Fibroblast of peridontal ligament (primary cell): ENCODE measurements at regions not wholly inside any gene's neighbourhood (a gene's known extent, or its start where the extent isn't known, plus 50 kb on each side); places are given as distances from the start of the nearest gene placed in this dataset.

ENCODE experiments used
- DNase-seq: peaks from one replicate; pipeline ENCODE4 v3.0.0-alpha.2; 2010; ENCODE audit errors: extremely low read depth

DNA sequence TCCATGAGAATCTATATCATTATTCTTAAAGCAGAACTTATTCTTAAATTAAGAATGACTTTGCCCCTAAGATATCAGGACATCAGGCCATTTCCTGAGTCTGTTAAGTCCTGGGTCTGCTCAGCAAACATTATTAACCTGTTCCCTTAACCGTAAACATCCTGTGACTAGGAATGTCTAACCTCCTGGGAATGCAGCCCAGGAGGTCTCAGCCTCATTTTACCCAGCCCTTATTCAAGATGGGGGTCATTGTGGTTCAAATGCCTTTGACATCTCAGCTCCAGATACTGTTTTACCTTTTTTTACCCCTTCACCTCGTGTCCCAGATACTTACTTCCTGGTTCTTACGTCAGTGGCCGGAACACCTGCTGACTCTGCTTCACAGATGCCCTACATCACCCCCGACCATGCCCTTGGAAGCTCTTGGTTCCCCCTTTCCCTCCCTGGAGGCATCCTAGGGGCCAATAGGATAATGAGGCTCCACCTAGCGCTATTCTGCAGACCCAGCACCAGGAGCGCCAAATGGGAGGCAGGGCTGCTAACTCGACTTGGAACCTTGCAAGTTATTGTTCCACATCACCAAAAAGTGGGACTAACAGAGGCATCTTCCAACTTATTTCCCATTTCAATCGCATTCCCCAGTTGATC, 182.5 kb downstream of the MED10 start:
- DNase-seq, result no peak

DNA sequence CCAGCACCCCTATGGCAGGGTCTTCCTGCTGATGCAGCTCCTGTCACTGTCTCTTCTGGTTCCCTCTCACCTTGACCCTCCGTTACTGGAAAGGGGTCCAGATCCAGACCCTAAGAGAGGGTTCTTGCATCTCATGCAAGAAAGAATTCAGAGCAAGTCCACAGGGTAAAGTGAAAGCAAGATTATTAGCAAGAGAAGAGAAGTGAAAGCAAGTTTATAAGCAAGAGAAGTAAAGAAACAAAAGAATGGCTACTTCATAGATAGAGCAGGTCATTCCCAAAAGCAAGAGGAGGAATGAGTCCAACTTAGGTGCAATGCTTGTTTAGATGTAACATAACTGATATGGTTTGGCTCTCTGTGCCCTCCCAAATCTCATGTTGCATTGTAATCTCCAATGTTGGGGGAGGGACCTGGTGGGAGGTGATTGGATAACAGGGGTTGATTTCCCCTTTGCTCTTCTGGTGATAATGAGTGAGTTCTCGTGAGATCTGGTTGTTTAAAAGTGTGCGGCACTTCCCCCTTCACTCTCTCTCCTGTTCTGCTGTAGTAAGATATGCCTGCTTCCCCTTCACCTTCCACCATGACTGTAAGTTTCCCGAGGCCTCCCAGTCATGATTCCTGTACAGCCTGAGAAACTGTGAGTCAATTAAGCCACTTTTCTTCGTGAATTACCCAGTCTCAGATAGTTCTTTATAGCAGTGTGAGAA, 183.3 kb downstream of the MED10 start:
- DNase-seq, result no peak

DNA sequence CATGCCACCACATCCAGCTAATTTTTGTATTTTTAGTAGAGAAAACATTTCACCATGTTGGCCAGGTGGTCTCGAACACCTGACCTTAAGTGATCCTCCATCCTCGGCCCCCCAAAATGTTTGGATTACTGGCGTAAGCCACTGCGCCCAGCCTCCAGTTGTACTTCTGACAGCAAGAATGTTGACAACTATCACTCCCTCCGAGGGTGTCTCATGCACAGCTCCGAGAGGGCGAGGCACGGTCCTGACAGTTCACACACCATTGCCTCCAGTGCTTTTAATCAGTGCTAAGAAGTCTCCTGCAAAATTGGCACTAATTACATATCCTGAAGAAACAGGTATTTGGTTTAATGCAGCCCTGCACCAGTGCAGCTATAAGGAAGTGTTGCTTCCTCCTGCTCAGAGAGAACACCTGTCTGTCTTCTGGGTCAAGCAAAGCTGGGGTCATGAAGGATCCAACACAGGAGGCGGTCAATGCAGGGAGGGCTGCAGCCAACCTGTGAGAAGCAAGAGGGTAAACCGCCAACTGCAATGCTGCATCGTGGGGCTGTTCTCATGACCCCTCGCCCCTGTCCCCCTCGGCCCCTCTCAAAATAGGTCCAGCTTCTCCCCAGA, 184.0 kb downstream of the MED10 start:
- DNase-seq, result no peak

DNA sequence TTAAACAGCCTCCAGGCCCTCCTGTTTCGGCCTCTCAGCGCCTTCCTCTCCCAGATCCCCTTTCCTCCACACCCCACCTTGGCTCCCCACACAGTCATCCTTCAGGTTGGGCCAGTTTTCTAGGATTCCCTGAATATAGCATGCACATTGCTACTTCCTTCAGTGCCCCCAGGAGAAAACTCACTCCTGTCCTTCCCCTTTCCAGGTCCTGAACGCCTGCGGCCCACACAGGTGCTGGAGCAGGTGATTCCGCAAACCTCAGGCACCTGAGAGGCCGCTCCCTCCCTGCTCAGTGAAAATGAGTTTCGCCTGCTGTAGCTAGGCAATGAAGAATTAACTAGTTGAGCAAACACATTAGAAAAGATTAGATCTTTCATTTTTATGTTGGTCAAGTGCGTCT, 185.0 kb downstream of the MED10 start:
- DNase-seq, result no peak

DNA sequence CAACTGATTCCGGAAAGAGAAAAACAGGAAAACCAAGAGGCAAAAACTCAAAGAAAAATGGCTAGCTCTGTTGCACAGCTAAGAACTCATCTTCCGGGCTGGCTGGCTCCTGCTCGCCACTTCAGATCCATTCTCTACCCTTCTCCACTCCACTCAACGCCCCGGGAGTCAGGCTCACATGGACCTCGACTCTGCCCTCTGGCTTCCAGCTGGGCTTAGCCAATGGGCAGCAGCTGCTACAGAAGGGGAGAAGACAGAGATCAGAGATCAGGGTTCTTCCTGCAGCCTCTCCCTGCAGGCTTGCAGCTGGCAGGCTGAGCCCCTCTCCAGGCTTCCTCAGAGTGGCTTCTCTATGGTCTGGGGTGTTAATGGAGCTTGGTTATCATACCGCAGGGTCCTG, 187.5 kb downstream of the MED10 start:
- no peak for DNase-seq

DNA sequence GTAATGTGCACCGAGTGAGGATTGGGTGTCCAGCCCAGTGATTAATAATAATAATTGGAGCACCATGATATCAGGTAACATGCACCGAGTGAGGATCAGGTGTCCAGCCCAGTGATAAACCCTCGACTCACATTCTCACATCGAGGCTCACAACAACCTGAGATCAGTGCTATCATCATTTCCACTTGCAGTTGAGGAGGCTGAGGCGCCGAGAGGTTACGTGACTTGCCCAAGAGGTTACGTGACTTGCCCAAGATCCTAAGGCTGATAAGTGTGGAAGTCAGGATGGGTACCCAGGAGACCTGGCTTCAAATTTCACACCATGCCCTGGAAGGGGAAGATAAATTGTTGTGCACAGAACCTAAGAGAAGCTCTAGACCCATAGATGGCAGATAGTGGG, 189.4 kb downstream of the MED10 start:
- no peak for DNase-seq

DNA sequence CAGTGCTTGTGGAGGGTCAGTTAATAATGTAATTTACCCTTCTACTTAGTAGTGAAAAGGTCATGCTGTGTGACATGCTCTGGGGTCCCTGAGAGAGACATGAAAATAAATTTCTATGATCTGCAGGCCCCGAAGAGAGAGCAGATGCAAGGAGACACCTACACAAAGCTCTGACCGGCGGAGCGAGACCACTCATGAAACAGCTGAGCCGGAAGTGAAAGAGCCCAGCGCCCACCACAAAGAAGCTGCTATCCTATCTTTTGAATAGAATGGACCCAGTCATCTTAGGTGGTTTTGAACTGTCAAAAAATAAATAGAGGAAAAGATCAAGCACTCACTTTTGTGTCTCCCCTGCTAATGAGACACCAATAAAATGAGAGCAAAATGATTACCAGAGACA, 190.0 kb downstream of the MED10 start:
- DNase-seq, result no peak

DNA sequence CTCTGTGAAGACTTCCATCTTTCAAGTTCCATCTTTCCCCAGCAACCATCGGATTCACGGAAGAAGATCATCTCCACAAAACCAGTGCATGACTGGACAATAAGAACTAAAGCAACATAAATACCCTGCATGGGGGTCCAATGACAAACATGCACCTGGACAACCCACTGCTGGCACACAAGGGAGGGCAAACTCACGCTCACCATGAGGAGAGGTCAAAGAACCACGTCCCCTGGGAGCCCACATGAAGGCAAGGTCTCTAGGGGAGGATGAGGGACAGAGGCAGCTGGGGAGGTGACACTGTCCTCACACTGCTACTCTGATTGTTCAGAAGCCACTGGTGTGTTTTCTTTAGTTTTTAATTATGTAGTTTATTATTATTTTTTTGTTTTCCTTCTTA, 190.8 kb downstream of the MED10 start:
- no peak for DNase-seq

DNA sequence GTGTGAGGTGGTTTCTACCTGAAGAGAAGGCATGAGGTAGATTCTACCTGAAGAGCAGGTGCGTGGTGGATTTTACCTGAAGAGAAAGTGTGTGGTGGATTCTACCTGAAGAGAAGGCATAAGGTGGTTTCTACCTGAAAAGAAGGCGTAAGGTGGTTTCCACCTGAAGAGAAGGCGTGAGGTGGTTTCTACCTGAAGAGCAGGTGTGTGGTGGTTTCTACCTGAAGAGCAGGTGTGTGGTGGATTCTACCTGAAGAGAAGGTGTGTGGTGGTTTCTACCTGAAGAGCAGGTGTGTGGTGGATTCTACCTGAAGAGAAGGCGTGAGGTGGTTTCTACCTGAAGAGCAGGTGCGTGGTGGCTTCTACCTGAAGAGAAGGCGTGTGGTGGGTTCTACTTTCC, 192.8 kb downstream of the MED10 start:
- DNase-seq, result no peak

DNA sequence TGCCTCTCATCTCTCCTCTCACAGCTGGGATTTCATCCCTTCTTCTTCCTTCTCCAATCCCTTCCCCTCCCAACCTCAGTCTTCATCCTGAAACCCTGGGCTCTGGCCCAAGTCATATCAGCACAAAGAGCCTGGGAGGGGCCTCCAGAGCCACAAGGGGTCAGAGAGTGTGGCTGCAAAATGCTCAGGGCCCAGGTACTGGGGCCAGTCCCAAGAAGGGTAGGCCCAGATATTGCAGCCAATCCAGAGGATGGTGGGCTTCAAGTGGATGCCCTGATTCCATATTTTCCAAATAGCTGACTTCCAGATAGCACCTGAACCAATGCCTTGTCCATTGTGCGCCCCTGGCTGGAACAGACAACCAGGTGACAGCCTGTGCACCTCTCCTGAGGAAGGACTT, 193.9 kb downstream of the MED10 start:
- DNase-seq, result no peak

DNA sequence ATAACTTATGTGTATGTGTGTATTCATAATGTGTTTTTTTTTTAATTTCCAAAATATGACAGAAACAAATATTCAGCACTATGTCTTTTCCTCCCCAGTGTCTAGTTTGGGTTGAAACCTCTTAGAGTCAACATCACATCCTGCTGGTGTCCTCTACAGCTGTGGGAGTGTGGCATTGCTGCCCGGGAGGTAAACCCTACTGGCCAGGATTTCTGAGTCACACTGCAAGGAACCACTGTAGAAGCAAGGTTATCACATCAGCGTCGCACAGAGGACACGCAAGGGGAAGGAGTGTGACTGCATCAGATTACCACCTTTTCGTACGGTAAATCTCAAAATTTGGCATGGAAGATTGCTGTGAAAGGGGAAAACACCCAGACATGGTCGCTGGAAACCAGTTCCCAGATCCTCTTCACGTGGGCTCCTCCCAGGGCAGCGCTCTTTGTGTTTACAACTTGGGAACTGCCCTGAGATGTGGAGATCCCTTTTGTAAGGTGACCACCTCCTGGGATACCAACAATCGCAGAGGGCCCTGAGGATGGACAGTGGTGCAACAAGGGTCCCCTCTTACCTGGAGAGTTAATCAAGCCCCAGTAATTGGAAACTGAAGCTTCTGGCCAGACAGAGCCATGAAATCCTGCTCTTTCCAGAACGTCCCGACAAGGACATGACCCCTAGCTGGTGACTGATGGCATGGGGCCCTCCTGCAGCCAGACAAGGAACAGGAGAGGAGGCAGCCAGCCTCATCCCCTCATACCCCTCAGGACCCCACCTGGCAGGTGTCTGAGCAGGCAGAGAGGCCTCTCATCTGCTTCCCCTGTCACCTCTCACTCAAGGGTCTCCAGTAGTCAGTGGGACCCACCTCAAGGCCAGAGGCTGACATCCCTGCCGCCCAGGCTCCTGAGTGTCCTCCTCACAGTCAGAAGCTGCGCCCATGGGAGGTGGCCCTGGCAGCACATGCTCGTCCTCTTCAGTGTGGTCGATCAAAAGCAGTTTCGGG, 194.7 kb downstream of the MED10 start:
- no peak for DNase-seq

DNA sequence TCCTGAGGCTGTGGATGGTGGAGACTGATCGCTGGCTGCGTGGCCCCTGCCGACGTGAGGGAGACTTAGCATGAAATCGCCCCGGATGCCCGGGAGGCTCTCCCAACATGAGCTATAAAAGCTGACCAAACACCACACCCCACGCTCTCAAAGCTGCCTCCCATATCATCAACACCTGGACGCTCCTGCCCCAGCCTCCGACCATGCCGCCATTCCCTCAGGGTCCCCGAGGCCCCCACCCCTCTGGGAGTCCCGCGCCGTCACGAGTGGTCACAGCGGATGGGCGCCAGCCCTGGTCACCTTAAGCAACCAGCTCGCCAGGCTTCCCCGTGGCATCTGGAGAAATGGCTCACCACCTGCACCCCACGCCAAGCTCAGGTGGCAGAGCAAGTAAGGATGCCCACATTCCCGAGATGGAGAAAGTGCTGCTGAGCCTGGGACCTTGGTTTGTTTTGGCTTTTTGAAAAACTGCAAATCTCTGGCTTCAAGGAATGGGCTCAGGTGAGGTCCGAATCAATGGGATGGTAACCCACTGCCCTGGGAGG, 196.0 kb downstream of the MED10 start:
- DNase-seq, result no peak

DNA sequence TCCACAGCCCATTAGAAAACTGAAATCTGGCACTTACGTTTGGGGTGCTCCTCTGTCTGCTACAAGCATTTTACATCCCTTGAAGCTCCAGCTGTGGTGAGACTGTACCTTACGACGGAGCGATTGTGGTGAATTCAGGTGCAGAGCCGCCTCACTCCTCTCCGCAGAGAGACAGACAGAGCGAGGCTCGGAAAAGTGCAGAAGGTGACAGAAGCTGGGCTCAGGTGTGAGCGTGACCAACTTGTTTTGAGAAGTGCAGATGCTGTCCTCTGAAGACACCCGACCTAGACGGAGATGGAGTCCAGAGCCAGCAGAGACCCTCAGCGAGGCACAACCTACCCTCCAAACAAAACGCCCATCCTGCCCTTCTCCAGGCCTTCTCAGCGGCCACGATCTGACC, 196.5 kb downstream of the MED10 start:
- no peak for DNase-seq

DNA sequence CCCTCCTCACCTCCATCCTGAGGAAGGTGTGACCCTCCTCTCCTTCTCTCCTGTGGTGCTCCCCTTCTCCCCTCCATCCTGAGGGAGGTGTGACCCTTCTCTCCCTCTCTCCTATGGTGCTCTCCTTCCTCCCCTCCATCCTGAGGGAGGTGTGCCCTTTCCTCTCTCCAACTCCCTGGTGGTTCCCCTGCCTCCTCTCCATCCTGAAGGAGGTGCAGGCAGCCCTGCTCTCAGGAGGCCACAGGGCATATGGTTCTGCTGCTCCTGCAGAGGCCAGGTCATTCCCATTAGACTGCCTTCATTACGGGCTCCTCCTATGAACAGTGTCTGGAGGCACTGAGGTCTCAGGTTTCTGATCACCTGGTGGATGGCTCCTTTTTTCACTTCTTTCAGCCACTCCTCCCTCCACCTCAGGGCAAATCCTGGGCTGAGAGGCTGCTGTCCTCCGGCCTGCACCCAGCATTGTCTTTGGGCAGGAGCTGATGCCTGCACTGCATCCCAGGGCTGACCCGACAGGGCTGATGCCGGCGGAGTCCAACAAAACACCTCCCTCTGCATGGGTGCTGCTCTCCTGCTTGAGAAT, 197.1 kb downstream of the MED10 start:
- DNase-seq, result no peak

DNA sequence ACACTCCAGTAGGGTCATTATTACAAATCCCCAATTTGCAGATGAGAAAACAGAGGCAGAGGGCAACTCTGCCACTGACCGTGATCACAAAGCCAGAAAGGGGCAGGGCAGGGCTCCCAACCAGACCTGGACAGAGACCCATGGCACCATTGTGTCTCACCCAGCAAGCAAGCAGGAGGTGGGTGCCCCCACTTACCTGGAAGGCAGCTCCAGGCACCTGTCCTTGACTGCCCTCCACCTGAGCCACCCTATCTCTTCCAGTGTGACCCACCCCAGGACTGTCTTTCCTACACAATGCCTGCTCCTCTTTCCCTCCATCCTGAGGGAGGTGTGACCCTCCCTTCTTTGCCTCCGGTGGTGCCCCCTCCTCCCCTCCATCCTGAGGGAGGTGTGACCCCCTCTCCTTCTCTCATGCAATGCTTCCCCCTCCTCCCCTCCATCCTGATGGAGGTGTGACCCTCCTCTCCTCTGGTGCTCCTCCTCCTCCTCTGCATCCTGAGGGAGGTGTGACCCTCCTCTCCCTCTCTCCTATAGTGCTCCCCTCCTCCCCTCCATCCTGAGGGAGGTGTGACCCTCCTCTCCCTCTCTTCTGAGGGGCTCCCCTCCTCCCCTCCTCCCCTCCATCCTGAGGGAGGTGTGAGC, 198.0 kb downstream of the MED10 start:
- no peak for DNase-seq

DNA sequence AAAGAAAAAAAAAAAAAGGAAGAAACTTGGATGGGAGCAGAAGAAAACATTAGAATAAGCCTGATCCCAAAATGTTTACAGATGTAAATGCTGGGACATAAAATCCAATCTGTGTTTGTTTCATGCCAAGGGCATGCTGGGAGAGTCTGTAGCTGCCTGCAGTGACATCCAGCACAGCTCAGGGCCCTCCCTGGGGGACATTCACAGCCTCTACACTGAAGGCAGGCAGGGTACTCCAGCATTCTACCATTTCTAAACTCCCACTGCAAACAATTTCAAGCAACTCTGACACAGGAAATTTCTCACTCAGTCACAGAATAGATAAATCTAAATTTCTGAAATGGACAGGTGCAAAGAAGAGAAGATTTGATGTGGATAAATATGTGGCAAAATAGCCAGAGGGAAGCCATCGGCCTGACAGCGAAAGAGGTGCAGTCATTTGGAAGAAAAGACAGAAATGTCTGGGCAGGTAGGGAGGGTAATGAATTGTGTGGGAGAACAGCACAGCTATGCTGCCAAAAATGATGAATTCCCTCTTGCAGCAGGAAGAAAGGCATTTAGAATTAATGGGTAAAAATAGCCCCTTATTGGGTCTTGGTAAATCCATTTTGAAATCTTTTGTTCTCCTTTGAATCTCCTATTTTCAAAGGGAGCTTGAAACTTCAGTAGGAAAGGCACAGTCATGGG, 199.4 kb downstream of the MED10 start:
- DNase-seq, result no peak

DNA sequence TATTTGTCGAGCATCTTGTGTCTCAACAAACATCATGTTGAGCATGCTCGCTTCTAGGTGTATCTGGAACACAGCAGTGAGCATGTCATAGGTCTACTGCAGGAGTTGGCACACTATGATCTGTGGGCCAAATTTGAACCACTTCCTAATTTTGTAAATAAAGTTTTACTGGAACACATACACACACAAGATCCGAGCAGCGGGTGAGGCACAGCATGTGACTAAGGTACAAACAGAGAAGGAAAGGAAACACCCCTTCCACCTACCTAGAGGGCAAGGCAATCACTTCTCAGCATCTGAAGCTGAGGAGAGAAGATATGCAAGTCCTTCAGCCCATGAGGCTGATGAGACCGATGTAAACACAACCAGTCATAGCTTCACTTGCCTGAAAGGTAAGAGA, 200.4 kb downstream of the MED10 start:
- no peak for DNase-seq

DNA sequence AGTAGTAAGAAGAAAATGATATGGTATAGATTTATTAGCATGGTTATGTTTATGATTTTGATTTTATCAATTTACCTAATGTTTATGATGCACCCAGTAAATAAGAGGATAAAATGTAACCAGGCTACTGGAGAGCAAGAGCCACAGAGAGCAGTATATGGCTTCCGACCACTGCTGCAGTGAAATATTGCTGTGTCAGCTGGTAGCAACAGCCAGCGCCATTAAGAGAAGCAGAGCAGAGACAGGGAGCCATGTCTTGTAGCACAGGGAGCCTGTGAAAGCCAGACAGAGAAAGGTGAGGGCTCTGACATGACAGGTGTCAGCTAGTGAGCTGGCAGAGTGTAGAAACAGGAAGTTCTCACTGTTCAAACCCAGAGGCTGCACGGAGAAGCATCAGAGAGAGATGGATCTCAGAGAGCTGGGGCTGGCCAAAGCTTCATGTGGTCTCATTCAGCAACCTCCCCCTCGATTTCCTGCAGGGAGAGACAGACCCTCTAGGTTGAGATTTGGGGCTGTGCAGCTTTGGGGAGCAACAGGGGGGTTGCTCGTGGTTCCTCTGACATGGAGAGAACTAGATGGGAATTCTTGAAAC, 202.1 kb downstream of the MED10 start:
- DNase-seq, result no peak

DNA sequence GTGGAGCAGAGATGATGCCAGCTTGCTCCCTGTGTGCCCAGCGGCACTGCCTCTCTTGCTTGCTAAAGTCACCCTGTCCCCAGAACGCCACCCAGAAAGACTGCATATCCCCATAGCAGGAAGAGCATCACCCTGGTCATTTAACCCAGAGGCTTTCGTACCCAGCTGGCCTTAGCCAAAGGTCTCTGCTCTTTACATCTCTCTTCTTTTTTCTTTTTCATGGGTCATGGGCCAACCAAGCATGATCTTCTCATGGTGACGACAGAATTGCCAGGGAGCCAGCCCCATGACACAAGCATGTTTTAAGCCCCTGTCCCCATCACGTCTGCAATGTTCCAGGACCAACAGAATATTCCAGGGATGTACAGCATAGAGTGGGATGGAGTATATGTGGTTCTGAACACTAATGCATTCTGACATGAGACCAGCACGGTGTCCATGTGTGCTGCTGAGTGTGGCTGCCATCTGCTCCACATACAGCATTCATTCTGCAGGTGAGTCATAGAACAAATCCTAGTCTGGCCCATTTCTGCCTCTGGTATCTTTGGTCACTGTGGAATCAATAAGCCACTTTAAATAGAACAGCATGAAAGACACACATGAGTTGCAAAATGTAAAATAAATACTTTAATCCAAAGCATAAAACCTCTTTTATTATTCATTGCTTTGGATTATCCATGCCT, 203.0 kb downstream of the MED10 start:
- DNase-seq, result no peak
